H1 (cell line): ENCODE measurements at regions not wholly inside any gene's neighbourhood (a gene's known extent, or its start where the extent isn't known, plus 50 kb on each side); places are given as distances from the start of the nearest gene placed in this dataset.

Experiments used
- EP300 ChIP-seq, 2 experiments: IDR thresholded peaks; 1 replicate in 1 of 2; 2 replicates in 1 of 2; pipeline ENCODE4 v1.6.1; 2011 to 2012; ENCODE audit warnings: low read depth in 2 of 2, low read length in 2 of 2, mild to moderate bottlenecking in 2 of 2, borderline replicate concordance in 1 of 2, inconsistent platforms in 1 of 2, moderate library complexity in 1 of 2
- EZH2 ChIP-seq: fragments of 200-600 bp; sonication (generic); IDR thresholded peaks from 2 replicates; pipeline ENCODE4 v1.7.1; 2012; ENCODE audit warnings: low read depth, mild to moderate bottlenecking, moderate library complexity, low read length, inconsistent platforms; ENCODE audit not compliant: severe bottlenecking
- POLR2A ChIP-seq, 2 experiments: IDR thresholded peaks; 1 replicate in 1 of 2; 2 replicates in 1 of 2; pipeline ENCODE4 v1.6.1; 2011; ENCODE audit warnings: low read depth in 2 of 2, low read length in 2 of 2, mild to moderate bottlenecking in 2 of 2; ENCODE audit errors: control extremely low read depth in 1 of 2
- POLR2AphosphoS5 ChIP-seq: IDR thresholded peaks from 2 replicates; pipeline ENCODE4 v1.6.1; 2011; ENCODE audit warnings: low read depth, low read length
- RBBP5 ChIP-seq: IDR thresholded peaks from 2 replicates; pipeline ENCODE4 v1.7.1; 2012; ENCODE audit warnings: low read depth, mild to moderate bottlenecking, inconsistent platforms, low read length, moderate library complexity, borderline replicate concordance
- RFX5 ChIP-seq: IDR thresholded peaks from 2 replicates; pipeline ENCODE4 v1.6.1; 2011; ENCODE audit warnings: low read depth, low read length, improper control_type of control experiment, borderline replicate concordance
- RNF2 ChIP-seq: fragments of 200-900, 300-1000 bp; sonication (generic); IDR thresholded peaks from 2 replicates; pipeline ENCODE4 v1.7.1; 2016; ENCODE audit warnings: borderline replicate concordance, low read depth, mild to moderate bottlenecking, antibody characterized with exemption, low read length; ENCODE audit not compliant: poor library complexity, severe bottlenecking; ENCODE audit errors: missing control alignments
- SIN3A ChIP-seq, 2 experiments: IDR thresholded peaks in 1 of 2; conservative IDR thresholded peaks in 1 of 2; 2 replicates each; pipeline ENCODE4 v1.6.1; 2011 to 2012; ENCODE audit warnings: low read length in 2 of 2, improper control_type of control experiment in 1 of 2, low read depth in 1 of 2, mild to moderate bottlenecking in 1 of 2
- SP1 ChIP-seq: IDR thresholded peaks from 2 replicates; pipeline ENCODE4 v1.6.1; 2011; ENCODE audit warnings: low read depth, low read length
- TCF12 ChIP-seq: IDR thresholded peaks from 2 replicates; pipeline ENCODE4 v1.6.1; 2011; ENCODE audit warnings: low read depth, mild to moderate bottlenecking, low read length
- ZNF274 ChIP-seq: IDR thresholded peaks from 2 replicates; pipeline ENCODE4 v1.7.0; 2012; ENCODE audit warnings: low read length, borderline replicate concordance; ENCODE audit errors: extremely low read depth
- TF ChIP-seq, protein P1 (sequence below), 3 experiments: IDR thresholded peaks; 1 replicate in 2 of 3; 2 replicates in 1 of 3; pipeline versions ENCODE4 v1.5.1 to v1.6.1; 2011; ENCODE audit warnings: low read length in 3 of 3, mild to moderate bottlenecking in 3 of 3, inconsistent platforms in 2 of 3, low read depth in 1 of 3, moderate library complexity in 1 of 3; ENCODE audit not compliant: insufficient read depth in 1 of 3; ENCODE audit errors: control extremely low read depth in 1 of 3
- TF ChIP-seq, protein P2 (sequence below): IDR thresholded peaks from 2 replicates; pipeline ENCODE4 v1.6.1; 2012; ENCODE audit warnings: inconsistent platforms

DNA sequence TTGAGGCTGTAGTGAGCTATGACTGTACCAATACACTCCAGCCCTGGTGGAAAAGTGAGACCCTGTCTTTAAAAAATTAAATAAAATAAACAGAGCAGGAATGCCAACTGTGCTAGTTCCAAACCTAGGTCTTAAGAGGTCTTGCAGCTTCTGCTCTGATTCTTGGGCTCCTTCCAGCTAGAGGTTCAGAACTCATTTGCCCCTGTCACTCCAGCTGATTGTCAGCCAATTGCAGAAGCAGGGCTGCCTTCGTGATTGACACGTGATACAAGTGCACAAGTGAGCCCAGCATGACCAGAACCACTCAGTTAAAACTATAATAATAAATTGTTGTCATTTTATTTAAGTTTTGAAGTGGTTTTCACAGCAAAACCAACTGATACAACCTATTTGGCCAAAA is 298.4 kb downstream of the USP25 start:
- TF ChIP-seq RFX5 (no peak), EP300 (IDR thresholded peaks at IDR 0.05; ENCODE audit: borderline replicate concordance in 1 of 2, low read depth in 2 of 2, low read length in 2 of 2) (no peak), ZNF274 (no peak), TCF12 (no peak), RNF2 (no peak), POLR2A (IDR thresholded peaks at IDR 0.05; ENCODE audit: control extremely low read depth in 1 of 2, low read depth in 2 of 2, low read length in 2 of 2) (no peak), SIN3A (conservative IDR thresholded peaks at IDR 0.05 in 1 of 2, IDR thresholded peaks at IDR 0.05 in 1 of 2; ENCODE audit: low read depth in 1 of 2, low read length in 2 of 2) (no peak), POLR2AphosphoS5 (no peak), SP1 (no peak), RBBP5 (no peak), EZH2 (no peak)
- TF ChIP-seq, protein P1, sequence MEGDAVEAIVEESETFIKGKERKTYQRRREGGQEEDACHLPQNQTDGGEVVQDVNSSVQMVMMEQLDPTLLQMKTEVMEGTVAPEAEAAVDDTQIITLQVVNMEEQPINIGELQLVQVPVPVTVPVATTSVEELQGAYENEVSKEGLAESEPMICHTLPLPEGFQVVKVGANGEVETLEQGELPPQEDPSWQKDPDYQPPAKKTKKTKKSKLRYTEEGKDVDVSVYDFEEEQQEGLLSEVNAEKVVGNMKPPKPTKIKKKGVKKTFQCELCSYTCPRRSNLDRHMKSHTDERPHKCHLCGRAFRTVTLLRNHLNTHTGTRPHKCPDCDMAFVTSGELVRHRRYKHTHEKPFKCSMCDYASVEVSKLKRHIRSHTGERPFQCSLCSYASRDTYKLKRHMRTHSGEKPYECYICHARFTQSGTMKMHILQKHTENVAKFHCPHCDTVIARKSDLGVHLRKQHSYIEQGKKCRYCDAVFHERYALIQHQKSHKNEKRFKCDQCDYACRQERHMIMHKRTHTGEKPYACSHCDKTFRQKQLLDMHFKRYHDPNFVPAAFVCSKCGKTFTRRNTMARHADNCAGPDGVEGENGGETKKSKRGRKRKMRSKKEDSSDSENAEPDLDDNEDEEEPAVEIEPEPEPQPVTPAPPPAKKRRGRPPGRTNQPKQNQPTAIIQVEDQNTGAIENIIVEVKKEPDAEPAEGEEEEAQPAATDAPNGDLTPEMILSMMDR (IDR thresholded peaks at IDR 0.05; ENCODE audit: control extremely low read depth in 1 of 3, insufficient read depth in 1 of 3, low read depth in 1 of 3, low read length in 3 of 3) = no peak
- TF ChIP-seq, protein P2, sequence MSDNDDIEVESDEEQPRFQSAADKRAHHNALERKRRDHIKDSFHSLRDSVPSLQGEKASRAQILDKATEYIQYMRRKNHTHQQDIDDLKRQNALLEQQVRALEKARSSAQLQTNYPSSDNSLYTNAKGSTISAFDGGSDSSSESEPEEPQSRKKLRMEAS = no peak
